Astrocyte (in vitro differentiated cells and primary cell): ENCODE measurements at regions not wholly inside any gene's neighbourhood (a gene's known extent, or its start where the extent isn't known, plus 50 kb on each side); places are given as distances from the start of the nearest gene placed in this dataset.

Experiments
- DNase-seq: peaks from one replicate; pipeline ENCODE4 v3.0.0-alpha.2; 2010; ENCODE audit warnings: low read depth
- FAIRE-seq: peaks from 2 replicates; lab custom pipeline; 2011; peaks lifted over from hg19 to GRCh38; lab: Jason Lieb, UNC
- H2AFZ ChIP-seq: 2 replicates; pipeline ENCODE4 v1.6.0; 2012; ENCODE audit warnings: low read depth, low read length, inconsistent platforms
- H3K27ac ChIP-seq: 2 replicates; pipeline ENCODE4 v1.5.1; 2011; ENCODE audit warnings: low read depth, low read length, inconsistent platforms
- H3K27me3 ChIP-seq: 2 replicates; pipeline ENCODE4 v1.6.0; 2011; ENCODE audit warnings: low read length, inconsistent platforms; ENCODE audit not compliant: insufficient read depth
- H3K36me3 ChIP-seq: 2 replicates; pipeline ENCODE4 v1.5.1; 2011; ENCODE audit warnings: low read length, inconsistent platforms; ENCODE audit not compliant: insufficient read depth
- H3K4me1 ChIP-seq: 2 replicates; pipeline ENCODE4 v1.5.1; 2011; ENCODE audit warnings: low read length, inconsistent platforms; ENCODE audit not compliant: insufficient read depth
- H3K4me2 ChIP-seq: 2 replicates; pipeline ENCODE4 v1.6.0; 2012; ENCODE audit warnings: low read length, inconsistent platforms
- H3K4me3 ChIP-seq: 2 replicates; pipeline ENCODE4 v1.5.1; 2011; ENCODE audit warnings: low read depth, mild to moderate bottlenecking, low read length, inconsistent platforms; ENCODE audit not compliant: insufficient read depth
- H3K79me2 ChIP-seq: 2 replicates; pipeline ENCODE4 v1.6.0; 2012; ENCODE audit warnings: mild to moderate bottlenecking, low read length, inconsistent platforms; ENCODE audit not compliant: insufficient read depth
- H3K9ac ChIP-seq: 2 replicates; pipeline ENCODE4 v1.6.0; 2012; ENCODE audit warnings: mild to moderate bottlenecking, low read length, inconsistent platforms
- H3K9me3 ChIP-seq: 2 replicates; pipeline ENCODE4 v1.5.1; 2012; ENCODE audit warnings: low read depth, mild to moderate bottlenecking, low read length, inconsistent platforms; ENCODE audit not compliant: insufficient read depth
- H4K20me1 ChIP-seq: 2 replicates; pipeline ENCODE4 v1.6.0; 2012; ENCODE audit warnings: low read length, inconsistent platforms; ENCODE audit not compliant: insufficient read depth
- H3K27ac Mint-ChIP-seq: one replicate; pipeline ENCODE4 v1.8.0; 2021; ENCODE audit warnings: mild to moderate bottlenecking, mixed read lengths; ENCODE audit not compliant: unreplicated experiment
- H3K27me3 Mint-ChIP-seq: one replicate; pipeline ENCODE4 v1.8.0; 2021; ENCODE audit warnings: low read depth, mixed read lengths; ENCODE audit not compliant: unreplicated experiment
- H3K36me3 Mint-ChIP-seq: one replicate; pipeline ENCODE4 v1.8.0; 2021; ENCODE audit warnings: low read depth, mixed read lengths; ENCODE audit not compliant: unreplicated experiment
- H3K4me1 Mint-ChIP-seq: one replicate; pipeline ENCODE4 v1.8.0; 2021; ENCODE audit warnings: low read depth, mixed read lengths; ENCODE audit not compliant: unreplicated experiment
- H3K4me3 Mint-ChIP-seq: one replicate; pipeline ENCODE4 v1.8.0; 2021; ENCODE audit warnings: mild to moderate bottlenecking, moderate library complexity, mixed read lengths; ENCODE audit not compliant: unreplicated experiment
- H3K9me3 Mint-ChIP-seq: one replicate; pipeline ENCODE4 v1.8.0; 2021; ENCODE audit warnings: mild to moderate bottlenecking, mixed read lengths; ENCODE audit not compliant: unreplicated experiment
- EZH2 ChIP-seq: IDR thresholded peaks from 2 replicates; pipeline ENCODE4 v1.6.1; 2012; ENCODE audit warnings: mild to moderate bottlenecking, low read length, inconsistent platforms; ENCODE audit not compliant: insufficient read depth
- TF ChIP-seq, protein P1 (sequence below): IDR thresholded peaks from 2 replicates; pipeline ENCODE4 v1.5.1; 2011; ENCODE audit warnings: low read depth, mild to moderate bottlenecking, inconsistent platforms, low read length, moderate library complexity; ENCODE audit not compliant: insufficient read depth

DNA sequence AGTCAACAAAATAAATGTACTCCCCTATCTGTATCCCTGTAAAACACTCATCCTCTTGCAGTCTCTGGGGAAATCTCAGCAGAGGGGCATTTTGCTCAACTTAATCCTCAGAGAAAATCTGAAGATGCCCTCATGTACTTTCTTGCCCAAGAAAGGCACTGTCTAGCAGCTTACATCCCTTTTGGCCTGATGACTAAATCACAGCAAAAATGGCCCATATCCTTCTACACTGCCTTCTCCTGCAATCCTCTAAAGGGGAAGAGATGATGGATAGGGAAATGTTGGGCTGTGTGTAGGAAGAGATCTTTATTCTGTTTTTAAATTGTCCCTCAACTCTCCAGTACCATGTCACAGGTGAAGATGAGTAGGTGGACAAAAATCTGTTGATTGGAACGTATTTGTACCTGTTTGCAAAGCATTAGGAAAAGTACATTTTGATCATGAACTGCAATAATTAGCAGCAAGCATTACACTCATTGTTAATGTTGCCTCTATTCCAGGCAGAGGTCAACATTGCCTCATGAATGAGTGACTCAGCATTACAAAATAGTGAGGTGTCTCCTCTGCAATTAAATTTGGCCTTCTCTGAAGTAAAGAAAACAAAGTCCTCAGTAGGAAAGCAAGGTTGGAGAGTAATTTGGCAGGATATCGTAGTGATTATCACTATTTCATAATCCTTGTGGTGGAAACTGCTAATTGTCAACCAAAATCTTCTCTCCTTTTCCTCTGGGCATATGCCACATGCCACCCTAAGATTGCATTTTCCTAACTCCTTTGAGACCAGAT, 172.4 kb upstream of the CAND1 start:
- no peak overlapping the region for H3K27ac ChIP-seq
- H3K9me3 Mint-ChIP-seq = no peaks in the 10 kb centered on the region
- H3K27ac Mint-ChIP-seq = no peak overlapping the region
- H3K9me3 ChIP-seq = no peaks in the 10 kb centered on the region
- no peak overlapping the region for H2AFZ ChIP-seq
- H3K27me3 ChIP-seq = no peaks in the 10 kb centered on the region
- H4K20me1 ChIP-seq = no peaks in the 10 kb centered on the region
- H3K79me2 ChIP-seq = no peaks in the 10 kb centered on the region
- peaks cover 10% of the 10 kb centered on the region for H3K4me1 Mint-ChIP-seq
- H3K4me2 ChIP-seq = peak overlapping the region; percentile 26
- DNase-seq = peak; percentile 63
- H3K4me1 ChIP-seq = no peaks in the 10 kb centered on the region
- no peak for FAIRE-seq
- H3K4me3 ChIP-seq = no peak overlapping the region
- no peak overlapping the region for H3K4me3 Mint-ChIP-seq
- no peak overlapping the region for H3K9ac ChIP-seq
- H3K36me3 Mint-ChIP-seq = no peaks in the 10 kb centered on the region
- peaks cover 2% of the 10 kb centered on the region for H3K27me3 Mint-ChIP-seq
- TF ChIP-seq EZH2 = no peak
- TF ChIP-seq, protein P1, sequence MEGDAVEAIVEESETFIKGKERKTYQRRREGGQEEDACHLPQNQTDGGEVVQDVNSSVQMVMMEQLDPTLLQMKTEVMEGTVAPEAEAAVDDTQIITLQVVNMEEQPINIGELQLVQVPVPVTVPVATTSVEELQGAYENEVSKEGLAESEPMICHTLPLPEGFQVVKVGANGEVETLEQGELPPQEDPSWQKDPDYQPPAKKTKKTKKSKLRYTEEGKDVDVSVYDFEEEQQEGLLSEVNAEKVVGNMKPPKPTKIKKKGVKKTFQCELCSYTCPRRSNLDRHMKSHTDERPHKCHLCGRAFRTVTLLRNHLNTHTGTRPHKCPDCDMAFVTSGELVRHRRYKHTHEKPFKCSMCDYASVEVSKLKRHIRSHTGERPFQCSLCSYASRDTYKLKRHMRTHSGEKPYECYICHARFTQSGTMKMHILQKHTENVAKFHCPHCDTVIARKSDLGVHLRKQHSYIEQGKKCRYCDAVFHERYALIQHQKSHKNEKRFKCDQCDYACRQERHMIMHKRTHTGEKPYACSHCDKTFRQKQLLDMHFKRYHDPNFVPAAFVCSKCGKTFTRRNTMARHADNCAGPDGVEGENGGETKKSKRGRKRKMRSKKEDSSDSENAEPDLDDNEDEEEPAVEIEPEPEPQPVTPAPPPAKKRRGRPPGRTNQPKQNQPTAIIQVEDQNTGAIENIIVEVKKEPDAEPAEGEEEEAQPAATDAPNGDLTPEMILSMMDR = no peak
- H3K36me3 ChIP-seq = no peaks in the 10 kb centered on the region

DNA sequence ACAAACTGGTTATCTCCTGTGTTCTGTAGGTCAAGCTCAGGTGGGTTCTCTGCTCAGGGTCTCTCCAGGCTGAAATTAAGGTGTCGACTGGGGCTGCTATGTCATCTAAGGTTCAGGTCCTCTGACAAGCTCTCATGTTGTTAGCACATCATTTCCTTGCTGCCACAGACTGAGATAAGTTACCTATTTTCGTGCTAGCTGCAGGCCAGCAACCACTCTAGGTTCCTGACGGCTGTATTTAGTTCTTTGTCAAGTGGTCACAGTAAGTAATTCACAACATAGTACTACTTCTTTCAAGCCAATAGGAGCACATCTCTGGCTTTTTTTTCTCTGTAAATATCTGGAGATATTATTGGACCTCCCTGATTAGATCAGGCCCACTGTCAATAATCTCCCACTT, 169.3 kb upstream of the CAND1 start:
- DNase-seq (no peak), FAIRE-seq (no peak)
- peaks cover 5% of the 10 kb centered on the region for H3K9me3 Mint-ChIP-seq
- no peaks in the 10 kb centered on the region for H3K36me3 ChIP-seq
- no peak overlapping the region for H3K27ac ChIP-seq
- no peaks in the 10 kb centered on the region for H3K4me1 ChIP-seq
- no peak overlapping the region for H3K4me2 ChIP-seq
- H3K79me2 ChIP-seq = no peaks in the 10 kb centered on the region
- no peaks in the 10 kb centered on the region for H3K36me3 Mint-ChIP-seq
- no peak overlapping the region for H3K9ac ChIP-seq
- H3K4me1 Mint-ChIP-seq = peaks cover 10% of the 10 kb centered on the region
- TF ChIP-seq, protein P1 = no peak
- TF ChIP-seq EZH2 = no peak
- H3K9me3 ChIP-seq = no peaks in the 10 kb centered on the region
- no peaks in the 10 kb centered on the region for H3K27me3 ChIP-seq
- no peak overlapping the region for H3K4me3 Mint-ChIP-seq
- no peak overlapping the region for H3K4me3 ChIP-seq
- peaks cover 5% of the 10 kb centered on the region for H3K27me3 Mint-ChIP-seq
- H3K27ac Mint-ChIP-seq = no peak overlapping the region
- no peak overlapping the region for H2AFZ ChIP-seq
- no peaks in the 10 kb centered on the region for H4K20me1 ChIP-seq

DNA sequence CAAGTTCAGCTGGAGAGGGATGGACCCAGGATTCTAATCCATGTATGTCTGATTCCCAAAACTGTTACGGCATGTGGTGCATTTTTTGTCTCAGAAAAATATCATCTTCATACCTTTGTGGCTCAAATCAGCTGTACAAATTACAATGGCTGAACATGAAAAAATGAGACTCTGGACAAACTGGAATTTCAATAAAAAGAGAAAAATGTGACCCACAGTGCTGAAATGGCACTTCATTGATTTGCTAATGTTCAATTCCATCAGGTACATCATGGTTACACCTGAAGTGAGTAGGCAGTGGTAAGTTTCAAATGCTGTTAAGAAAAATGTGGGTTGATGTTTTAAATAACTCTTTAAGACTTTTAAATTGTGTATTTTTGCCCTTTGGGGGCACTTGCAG, 165.6 kb upstream of the CAND1 start:
- Histone ChIP-seq H3K4me1 (no peaks in the 10 kb centered on the region), H3K27me3 (no peaks in the 10 kb centered on the region), H3K27ac (no peak overlapping the region), H2AFZ (no peak overlapping the region), H3K36me3 (no peaks in the 10 kb centered on the region), H3K9me3 (no peaks in the 10 kb centered on the region), H3K4me2 (no peak overlapping the region), H3K4me3 (no peak overlapping the region), H3K9ac (no peak overlapping the region), H3K79me2 (no peaks in the 10 kb centered on the region), H4K20me1 (no peaks in the 10 kb centered on the region)
- H3K4me1 Mint-ChIP-seq = no peaks in the 10 kb centered on the region
- peaks cover 6% of the 10 kb centered on the region for H3K36me3 Mint-ChIP-seq
- FAIRE-seq = no peak
- H3K4me3 Mint-ChIP-seq = no peak overlapping the region
- H3K27ac Mint-ChIP-seq = no peak overlapping the region
- DNase-seq = no peak
- H3K27me3 Mint-ChIP-seq = peaks cover 5% of the 10 kb centered on the region
- no peak for TF ChIP-seq EZH2
- TF ChIP-seq, protein P1 = no peak
- peaks cover 24% of the 10 kb centered on the region for H3K9me3 Mint-ChIP-seq
